Liver (tissue), 3 donors: ENCODE measurements at regions not wholly inside any gene's neighbourhood (a gene's known extent, or its start where the extent isn't known, plus 50 kb on each side); places are given as distances from the start of the nearest gene placed in this dataset.
A peak's percentile ranks its signal among the peaks of the same experiment; 100 is the strongest.

ENCODE experiments used
- ATF3 ChIP-seq: IDR thresholded peaks from 2 replicates; pipeline ENCODE4 v1.6.1; 2016; ENCODE audit warnings: antibody characterized with exemption
- CTCF ChIP-seq: fragments of 150-350 bp; IDR thresholded peaks from 2 replicates; pipeline ENCODE4 v1.5.1; 2017; ENCODE audit warnings: improper control_type of control experiment, low read depth, low read length; ENCODE audit not compliant: missing input control
- EGR1 ChIP-seq, 2 donors: IDR thresholded peaks; 2 replicates each; pipeline ENCODE4 v1.6.1; 2016 to 2018; ENCODE audit warnings: antibody characterized with exemption in 2 of 2, low read depth in 2 of 2
- GABPA ChIP-seq, 2 donors: IDR thresholded peaks in 1 of 2; conservative IDR thresholded peaks in 1 of 2; 2 replicates each; pipeline ENCODE4 v1.6.1; 2016; ENCODE audit warnings: antibody characterized with exemption in 2 of 2, mild to moderate bottlenecking in 1 of 2, moderate library complexity in 1 of 2
- MAX ChIP-seq: IDR thresholded peaks from 2 replicates; pipeline ENCODE4 v1.6.1; 2016; ENCODE audit warnings: antibody characterized with exemption
- RAD21 ChIP-seq, 2 donors: IDR thresholded peaks; 2 replicates each; pipeline ENCODE4 v1.6.1; 2016; ENCODE audit warnings: antibody characterized with exemption in 2 of 2, mild to moderate bottlenecking in 2 of 2
- REST ChIP-seq: IDR thresholded peaks from 2 replicates; pipeline ENCODE4 v1.6.1; 2016; ENCODE audit warnings: antibody characterized with exemption, mild to moderate bottlenecking
- SP1 ChIP-seq: IDR thresholded peaks from 2 replicates; pipeline ENCODE4 v1.6.1; 2018; ENCODE audit warnings: antibody characterized with exemption, mild to moderate bottlenecking
- TAF1 ChIP-seq: conservative IDR thresholded peaks from 2 replicates; pipeline ENCODE4 v1.6.1; 2016; ENCODE audit warnings: antibody characterized with exemption, mild to moderate bottlenecking
- donor health status: healthy.
- donor health status: healthy.

- TF ChIP-seq CTCF (no peak), TAF1 (no peak), REST (no peak), SP1 (no peak), RAD21 (IDR thresholded peaks at IDR 0.05) (no peak), ATF3 (peak; percentile 66), MAX (no peak), EGR1 (IDR thresholded peaks at IDR 0.05; ENCODE audit: low read depth in 2 of 2) (peak in 1 of 2 donors; percentile 4), GABPA (IDR thresholded peaks at IDR 0.05 in 1 of 2, conservative IDR thresholded peaks at IDR 0.05 in 1 of 2) (no peak)
Measured at GRCh38 chr9:90249094-90249493, 393.5 kb downstream of the DIRAS2 start.
